Neural cell (in vitro differentiated cells): ENCODE measurements at regions not wholly inside any gene's neighbourhood (a gene's known extent, or its start where the extent isn't known, plus 50 kb on each side); places are given as distances from the start of the nearest gene placed in this dataset.

Experiments used
- H2AFZ ChIP-seq: fragments of 200-600, 300-800 bp; sonication (generic), shearing (Covaris generic); 2 replicates; pipeline ENCODE4 v1.6.0; 2014; ENCODE audit warnings: low read depth, mild to moderate bottlenecking, antibody characterized with exemption, low read length, moderate library complexity
- H3F3A ChIP-seq: fragments of 200-600 bp; shearing (Covaris generic); 2 replicates; pipeline ENCODE4 v1.6.1; 2016; ENCODE audit warnings: mild to moderate bottlenecking, moderate library complexity, mixed read lengths, antibody characterized with exemption, low read length; ENCODE audit not compliant: insufficient read depth, poor library complexity, severe bottlenecking
- H3K27ac ChIP-seq: fragments of 200-600, 300-800 bp; sonication (generic), shearing (Covaris generic); 2 replicates; pipeline ENCODE4 v1.5.1; 2014; ENCODE audit warnings: mild to moderate bottlenecking, low read length, moderate library complexity
- H3K27me3 ChIP-seq: fragments of 300-800, 200-600 bp; sonication (generic), shearing (Covaris generic); 2 replicates; pipeline ENCODE4 v1.6.0; 2014; ENCODE audit warnings: mild to moderate bottlenecking, low read depth, low read length, moderate library complexity; ENCODE audit not compliant: insufficient read depth
- H3K36me3 ChIP-seq: fragments of 300-800, 200-600 bp; sonication (generic), shearing (Covaris generic); 2 replicates; pipeline ENCODE4 v1.5.1; 2014; ENCODE audit warnings: mild to moderate bottlenecking, antibody characterized with exemption, low read length, moderate library complexity; ENCODE audit not compliant: insufficient read depth
- H3K4me2 ChIP-seq: fragments of 300-800, 200-600 bp; sonication (generic), shearing (Covaris generic); 2 replicates; pipeline ENCODE4 v1.6.0; 2014; ENCODE audit warnings: mild to moderate bottlenecking, low read length
- H3K4me3 ChIP-seq: fragments of 300-800, 200-600 bp; sonication (generic), shearing (Covaris generic); 2 replicates; pipeline ENCODE4 v1.5.1; 2014; ENCODE audit warnings: mild to moderate bottlenecking, low read length, moderate library complexity
- H3K79me2 ChIP-seq: fragments of 200-600 bp; shearing (Covaris generic); replicated peaks from 2 replicates; pipeline ENCODE4 v1.6.0; 2014; ENCODE audit warnings: mild to moderate bottlenecking, low read length, moderate library complexity; ENCODE audit not compliant: insufficient read depth
- H3K9ac ChIP-seq: fragments of 300-800, 200-600 bp; sonication (generic), shearing (Covaris generic); 2 replicates; pipeline ENCODE4 v1.6.1; 2016; ENCODE audit warnings: mild to moderate bottlenecking, low read length, mixed read lengths
- H3K9me2 ChIP-seq: fragments of 200-600 bp; shearing (Covaris generic); 2 replicates; pipeline ENCODE4 v1.6.1; 2016; ENCODE audit warnings: mild to moderate bottlenecking, low read length, mixed read lengths; ENCODE audit not compliant: insufficient read depth
- H3K9me3 ChIP-seq: fragments of 200-600, 300-800 bp; sonication (generic), shearing (Covaris generic); 2 replicates; pipeline ENCODE4 v1.6.1; 2016; ENCODE audit warnings: mild to moderate bottlenecking, mixed run types, low read length, moderate library complexity, mixed read lengths
- H4K20me1 ChIP-seq: fragments of 200-600 bp; shearing (Covaris generic); 2 replicates; pipeline ENCODE4 v1.6.1; 2016; ENCODE audit warnings: mild to moderate bottlenecking, mixed run types; ENCODE audit not compliant: insufficient read depth
- CTCF ChIP-seq: fragments of 450-650 bp; IDR thresholded peaks from 2 replicates; pipeline ENCODE4 v1.5.1; 2014; ENCODE audit warnings: antibody characterized with exemption, mild to moderate bottlenecking, moderate library complexity; ENCODE audit not compliant: poor library complexity, severe bottlenecking
- EP300 ChIP-seq: fragments of 450-650 bp; conservative IDR thresholded peaks from 2 replicates; pipeline ENCODE4 v1.6.1; 2014; ENCODE audit warnings: antibody characterized with exemption, mild to moderate bottlenecking, moderate library complexity; ENCODE audit not compliant: poor library complexity, severe bottlenecking
- EZH2 ChIP-seq: fragments of 200-600, 300-800 bp; shearing (Covaris generic), sonication (generic); IDR thresholded peaks from 2 replicates; pipeline ENCODE4 v1.6.1; 2014; ENCODE audit warnings: antibody characterized with exemption, low read length, borderline replicate concordance, mild to moderate bottlenecking; ENCODE audit not compliant: insufficient read depth, poor library complexity, severe bottlenecking
- MXI1 ChIP-seq: fragments of 450-650 bp; conservative IDR thresholded peaks from 2 replicates; pipeline ENCODE4 v1.6.1; 2014; ENCODE audit warnings: antibody characterized with exemption, mild to moderate bottlenecking; ENCODE audit not compliant: poor library complexity, severe bottlenecking
- POLR2AphosphoS5 ChIP-seq: IDR thresholded peaks from 2 replicates; pipeline ENCODE4 v1.6.1; 2012
- RAD21 ChIP-seq: fragments of 450-650 bp; conservative IDR thresholded peaks from 2 replicates; pipeline ENCODE4 v1.6.1; 2014; ENCODE audit warnings: antibody characterized with exemption, mild to moderate bottlenecking, moderate library complexity
- REST ChIP-seq: IDR thresholded peaks from 2 replicates; pipeline ENCODE4 v1.6.1; 2012; ENCODE audit warnings: borderline replicate concordance
- SMC3 ChIP-seq: fragments of 450-650 bp; conservative IDR thresholded peaks from 2 replicates; pipeline ENCODE4 v1.6.1; 2014; ENCODE audit warnings: antibody characterized with exemption, mild to moderate bottlenecking, moderate library complexity; ENCODE audit not compliant: poor library complexity
- TAF1 ChIP-seq: IDR thresholded peaks from 2 replicates; pipeline ENCODE4 v1.6.1; 2012; ENCODE audit warnings: low read depth

- Histone ChIP-seq H3K4me3 (no peak overlapping the region), H3K36me3 (no peaks in the 10 kb centered on the region), H3K4me2 (no peak overlapping the region), H3K9me2 (no peaks in the 10 kb centered on the region), H3K79me2 (no peaks in the 10 kb centered on the region), H3K27ac (no peak overlapping the region), H4K20me1 (no peaks in the 10 kb centered on the region), H2AFZ (no peak overlapping the region), H3F3A (no peaks in the 10 kb centered on the region), H3K9ac (no peak overlapping the region), H3K27me3 (no peaks in the 10 kb centered on the region), H3K9me3 (no peaks in the 10 kb centered on the region)
- TF ChIP-seq POLR2AphosphoS5 (no peak), TAF1 (no peak), CTCF (no peak), RAD21 (no peak), EZH2 (no peak), EP300 (no peak), MXI1 (no peak), SMC3 (no peak), REST (no peak)
Observed at GRCh38 chr2:76008001-76008702, 297.4 kb upstream of the GCFC2 start.

- Histone ChIP-seq H3K9me3 (no peaks in the 10 kb centered on the region), H3K9me2 (no peaks in the 10 kb centered on the region), H3F3A (no peaks in the 10 kb centered on the region), H3K4me3 (no peak overlapping the region), H3K27me3 (no peaks in the 10 kb centered on the region), H3K36me3 (no peaks in the 10 kb centered on the region), H3K4me2 (no peak overlapping the region), H2AFZ (no peak overlapping the region), H3K79me2 (no peaks in the 10 kb centered on the region), H3K27ac (no peak overlapping the region), H3K9ac (no peak overlapping the region), H4K20me1 (no peaks in the 10 kb centered on the region)
- TF ChIP-seq CTCF: no peak
- no peak for TF ChIP-seq EZH2
- no peak for TF ChIP-seq TAF1
- TF ChIP-seq MXI1: no peak
- TF ChIP-seq REST: no peak
- TF ChIP-seq SMC3: no peak
- TF ChIP-seq EP300: no peak
- TF ChIP-seq RAD21: no peak
- no peak for TF ChIP-seq POLR2AphosphoS5
Observed at GRCh38 chr2:76000425-76000824, 289.7 kb upstream of the GCFC2 start.
